RWPE2 (cell line): ENCODE measurements at regions not wholly inside any gene's neighbourhood (a gene's known extent, or its start where the extent isn't known, plus 50 kb on each side); places are given as distances from the start of the nearest gene placed in this dataset.

Experiments
- ATAC-seq: fragments of 200-7000 bp; cut with Tn5 transposase; 3 replicates; pipeline ENCODE4 v1.9.1; 2021; ENCODE audit warnings: low read depth
- DNase-seq: peaks from one replicate; pipeline ENCODE4 v3.0.0-alpha.2; 2020; ENCODE audit warnings: low spot score
- H3K27ac ChIP-seq: fragments of 450-650 bp; 2 replicates; pipeline ENCODE4 v1.5.1; 2017; ENCODE audit warnings: mild to moderate bottlenecking; ENCODE audit not compliant: poor library complexity, severe bottlenecking
- H3K27me3 ChIP-seq: fragments of 250-450 bp; sonication (Bioruptor Pico); 2 replicates; pipeline ENCODE4 v1.5.1; 2021; ENCODE audit warnings: mild to moderate bottlenecking, moderate library complexity; ENCODE audit not compliant: insufficient read depth, poor library complexity, severe bottlenecking
- H3K36me3 ChIP-seq: fragments of 250-450 bp; sonication (Bioruptor Pico); 2 replicates; pipeline ENCODE4 v1.5.1; 2020; ENCODE audit warnings: low read depth, mild to moderate bottlenecking, moderate library complexity
- H3K4me1 ChIP-seq: fragments of 250-450 bp; sonication (Bioruptor Pico); 2 replicates; pipeline ENCODE4 v1.5.1; 2021; ENCODE audit warnings: mild to moderate bottlenecking, moderate library complexity; ENCODE audit not compliant: insufficient read depth, poor library complexity, severe bottlenecking
- H3K4me3 ChIP-seq: fragments of 250-450 bp; sonication (Bioruptor Pico); 2 replicates; pipeline ENCODE4 v1.5.1; 2021; ENCODE audit warnings: mild to moderate bottlenecking, moderate library complexity; ENCODE audit not compliant: severe bottlenecking
- H3K9me3 ChIP-seq: fragments of 250-450 bp; sonication (Bioruptor Pico); 2 replicates; pipeline ENCODE4 v1.5.1; 2021; ENCODE audit warnings: mild to moderate bottlenecking, moderate library complexity; ENCODE audit not compliant: severe bottlenecking
- TF ChIP-seq, protein P1 (sequence below): fragments of 450-650 bp; IDR thresholded peaks from one replicate; pipeline ENCODE4 v1.5.1; 2017; ENCODE audit warnings: mild to moderate bottlenecking, moderate library complexity; ENCODE audit not compliant: poor library complexity, severe bottlenecking

GRCh38 chr10:32163071-32163761 is 107.0 kb upstream of the KIF5B start:
- Histone ChIP-seq H3K9me3 (no peaks in the 10 kb centered on the region), H3K36me3 (no peaks in the 10 kb centered on the region), H3K27ac (no peak overlapping the region), H3K4me1 (no peaks in the 10 kb centered on the region), H3K27me3 (no peaks in the 10 kb centered on the region), H3K4me3 (no peak overlapping the region)
- TF ChIP-seq, protein P1, sequence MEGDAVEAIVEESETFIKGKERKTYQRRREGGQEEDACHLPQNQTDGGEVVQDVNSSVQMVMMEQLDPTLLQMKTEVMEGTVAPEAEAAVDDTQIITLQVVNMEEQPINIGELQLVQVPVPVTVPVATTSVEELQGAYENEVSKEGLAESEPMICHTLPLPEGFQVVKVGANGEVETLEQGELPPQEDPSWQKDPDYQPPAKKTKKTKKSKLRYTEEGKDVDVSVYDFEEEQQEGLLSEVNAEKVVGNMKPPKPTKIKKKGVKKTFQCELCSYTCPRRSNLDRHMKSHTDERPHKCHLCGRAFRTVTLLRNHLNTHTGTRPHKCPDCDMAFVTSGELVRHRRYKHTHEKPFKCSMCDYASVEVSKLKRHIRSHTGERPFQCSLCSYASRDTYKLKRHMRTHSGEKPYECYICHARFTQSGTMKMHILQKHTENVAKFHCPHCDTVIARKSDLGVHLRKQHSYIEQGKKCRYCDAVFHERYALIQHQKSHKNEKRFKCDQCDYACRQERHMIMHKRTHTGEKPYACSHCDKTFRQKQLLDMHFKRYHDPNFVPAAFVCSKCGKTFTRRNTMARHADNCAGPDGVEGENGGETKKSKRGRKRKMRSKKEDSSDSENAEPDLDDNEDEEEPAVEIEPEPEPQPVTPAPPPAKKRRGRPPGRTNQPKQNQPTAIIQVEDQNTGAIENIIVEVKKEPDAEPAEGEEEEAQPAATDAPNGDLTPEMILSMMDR: no peak
- DNase-seq (no peak), ATAC-seq (no peak)

DNA sequence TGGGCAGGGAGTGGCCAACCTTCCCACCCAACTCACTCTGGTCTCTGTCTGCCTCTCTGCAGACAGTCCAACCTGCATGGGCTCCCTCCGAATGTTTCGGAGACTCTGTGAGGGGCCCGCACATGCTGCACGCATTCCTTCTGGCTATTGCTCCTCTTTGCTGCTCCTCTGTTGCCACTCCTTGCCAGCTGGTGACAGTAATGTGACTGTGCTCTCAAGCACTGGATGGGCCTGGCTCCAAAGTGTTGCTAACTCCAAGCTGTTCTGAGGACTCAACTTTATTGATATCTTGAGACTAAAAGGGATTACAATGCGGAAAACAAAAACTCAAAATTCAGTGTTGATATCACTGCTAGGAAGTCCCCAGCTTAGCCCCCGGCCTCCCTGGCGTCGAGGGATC is 105.4 kb upstream of the KIF5B start:
- no peaks in the 10 kb centered on the region for H3K9me3 ChIP-seq
- H3K36me3 ChIP-seq: no peaks in the 10 kb centered on the region
- H3K27ac ChIP-seq: no peak overlapping the region
- H3K4me3 ChIP-seq: no peak overlapping the region
- H3K27me3 ChIP-seq: no peaks in the 10 kb centered on the region
- DNase-seq (no peak), ATAC-seq (no peak)
- no peaks in the 10 kb centered on the region for H3K4me1 ChIP-seq
- TF ChIP-seq, protein P1: no peak

DNA sequence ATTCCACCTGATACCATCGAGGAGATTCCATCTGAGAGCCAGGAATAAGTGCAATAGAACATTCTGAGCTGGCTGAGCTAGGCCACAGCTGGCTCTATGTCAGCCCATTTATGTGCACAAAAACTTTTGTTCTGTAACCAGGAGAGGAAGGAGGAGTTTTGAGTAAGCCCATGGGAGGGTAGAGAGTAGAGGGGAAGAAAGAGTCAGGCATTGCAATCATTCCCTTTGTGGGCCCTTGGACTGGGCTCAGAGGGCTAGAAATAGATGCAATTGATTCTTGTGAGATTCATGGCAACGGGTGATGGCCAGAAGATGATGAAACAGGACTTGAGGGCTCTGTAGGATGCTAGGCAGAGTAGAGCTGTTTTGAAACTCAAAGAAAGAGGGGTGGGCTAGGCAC is 104.6 kb upstream of the KIF5B start:
- ATAC-seq (no peak), DNase-seq (no peak)
- Histone ChIP-seq H3K27ac (no peak overlapping the region), H3K9me3 (no peaks in the 10 kb centered on the region), H3K36me3 (no peaks in the 10 kb centered on the region), H3K4me3 (no peak overlapping the region), H3K27me3 (no peaks in the 10 kb centered on the region), H3K4me1 (no peaks in the 10 kb centered on the region)
- TF ChIP-seq, protein P1: no peak

DNA sequence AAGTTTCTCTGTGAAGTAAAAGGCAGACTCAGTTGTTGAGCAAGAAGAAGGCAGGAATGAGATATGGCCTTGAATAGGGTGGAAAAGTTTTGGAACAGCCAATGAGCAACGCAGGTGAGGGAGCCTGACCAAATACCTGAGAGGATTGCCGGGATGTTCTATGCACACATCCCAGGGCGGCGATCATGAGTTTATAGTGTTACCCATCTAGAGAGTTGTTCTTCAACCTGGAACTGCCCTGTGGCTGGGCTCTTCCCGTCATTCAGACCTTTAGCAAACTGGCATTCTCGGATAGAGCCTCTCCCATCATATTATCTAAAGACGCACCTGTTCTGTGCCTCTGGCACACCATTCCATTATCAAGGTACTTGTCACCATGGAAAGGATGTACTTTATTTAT is 103.0 kb upstream of the KIF5B start:
- ATAC-seq (no peak), DNase-seq (no peak)
- TF ChIP-seq, protein P1: no peak
- Histone ChIP-seq H3K4me1 (no peaks in the 10 kb centered on the region), H3K27ac (no peak overlapping the region), H3K4me3 (no peak overlapping the region), H3K9me3 (no peaks in the 10 kb centered on the region), H3K27me3 (no peaks in the 10 kb centered on the region), H3K36me3 (no peaks in the 10 kb centered on the region)

- TF ChIP-seq, protein P1: no peak
- H3K4me1 ChIP-seq: no peaks in the 10 kb centered on the region
- no peak overlapping the region for H3K27ac ChIP-seq
- no peak overlapping the region for H3K4me3 ChIP-seq
- H3K27me3 ChIP-seq: no peaks in the 10 kb centered on the region
- H3K9me3 ChIP-seq: peaks cover 2% of the 10 kb centered on the region
- no peaks in the 10 kb centered on the region for H3K36me3 ChIP-seq
- no peak for DNase-seq
- ATAC-seq: no peak
Observed at GRCh38 chr10:32156031-32156495, 99.8 kb upstream of the KIF5B start.
